BE2C (cell line): ENCODE measurements at regions not wholly inside any gene's neighbourhood (a gene's known extent, or its start where the extent isn't known, plus 50 kb on each side); places are given as distances from the start of the nearest gene placed in this dataset.
"Not testable (repeated sequence)": the region's sequence is repeated elsewhere in the genome, so short reads cannot be mapped to it uniquely, and the experiment has no call there.

Source experiments
- DNase-seq: peaks from one replicate; pipeline ENCODE4 v3.0.0-alpha.2; 2020
- H3K27me3 ChIP-seq: fragments of 250-450 bp; sonication (Bioruptor Pico); 2 replicates; pipeline ENCODE4 v1.5.1; 2020; ENCODE audit warnings: mild to moderate bottlenecking
- H3K36me3 ChIP-seq: fragments of 250-450 bp; sonication (Bioruptor Pico); 2 replicates; pipeline ENCODE4 v1.5.1; 2020; ENCODE audit warnings: mild to moderate bottlenecking
- H3K4me1 ChIP-seq: fragments of 250-450 bp; sonication (Bioruptor Pico); 2 replicates; pipeline ENCODE4 v1.5.1; 2020
- H3K4me3 ChIP-seq: 2 replicates; pipeline ENCODE4 v1.5.1; 2011; ENCODE audit warnings: low read depth, low read length
- H3K9me3 ChIP-seq: fragments of 250-450 bp; sonication (Bioruptor Pico); 2 replicates; pipeline ENCODE4 v1.5.1; 2020
- TF ChIP-seq, protein P1 (sequence below): IDR thresholded peaks from 2 replicates; pipeline ENCODE4 v1.5.1; 2012; ENCODE audit warnings: mild to moderate bottlenecking, low read depth, low read length

DNA sequence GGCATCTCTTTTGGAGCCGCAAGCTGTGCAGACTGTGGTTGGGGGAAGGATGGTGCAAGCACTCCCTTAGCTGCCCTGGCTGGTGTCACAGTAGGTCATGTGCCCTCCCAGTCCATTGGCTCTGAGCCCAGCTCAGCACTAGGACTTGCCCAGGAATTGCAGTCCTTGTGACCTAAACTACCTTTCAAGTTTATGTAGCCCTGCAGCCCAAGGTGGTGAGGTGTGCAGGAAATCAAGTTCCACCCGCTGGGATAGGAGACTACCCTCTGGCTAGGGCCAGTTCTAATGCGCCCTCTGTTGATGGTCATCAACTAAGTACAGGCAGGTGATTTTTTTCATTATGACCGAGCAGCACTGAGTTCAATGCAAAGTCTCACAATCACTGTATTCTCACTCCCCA is 335.2 kb downstream of the UBE2NL start:
- Histone ChIP-seq H3K4me1 (no peaks in the 10 kb centered on the region), H3K27me3 (no peaks in the 10 kb centered on the region), H3K4me3 (no peak overlapping the region), H3K36me3 (no peaks in the 10 kb centered on the region), H3K9me3 (no peaks in the 10 kb centered on the region)
- TF ChIP-seq, protein P1, sequence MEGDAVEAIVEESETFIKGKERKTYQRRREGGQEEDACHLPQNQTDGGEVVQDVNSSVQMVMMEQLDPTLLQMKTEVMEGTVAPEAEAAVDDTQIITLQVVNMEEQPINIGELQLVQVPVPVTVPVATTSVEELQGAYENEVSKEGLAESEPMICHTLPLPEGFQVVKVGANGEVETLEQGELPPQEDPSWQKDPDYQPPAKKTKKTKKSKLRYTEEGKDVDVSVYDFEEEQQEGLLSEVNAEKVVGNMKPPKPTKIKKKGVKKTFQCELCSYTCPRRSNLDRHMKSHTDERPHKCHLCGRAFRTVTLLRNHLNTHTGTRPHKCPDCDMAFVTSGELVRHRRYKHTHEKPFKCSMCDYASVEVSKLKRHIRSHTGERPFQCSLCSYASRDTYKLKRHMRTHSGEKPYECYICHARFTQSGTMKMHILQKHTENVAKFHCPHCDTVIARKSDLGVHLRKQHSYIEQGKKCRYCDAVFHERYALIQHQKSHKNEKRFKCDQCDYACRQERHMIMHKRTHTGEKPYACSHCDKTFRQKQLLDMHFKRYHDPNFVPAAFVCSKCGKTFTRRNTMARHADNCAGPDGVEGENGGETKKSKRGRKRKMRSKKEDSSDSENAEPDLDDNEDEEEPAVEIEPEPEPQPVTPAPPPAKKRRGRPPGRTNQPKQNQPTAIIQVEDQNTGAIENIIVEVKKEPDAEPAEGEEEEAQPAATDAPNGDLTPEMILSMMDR, result no peak
- DNase-seq, result no peak

DNA sequence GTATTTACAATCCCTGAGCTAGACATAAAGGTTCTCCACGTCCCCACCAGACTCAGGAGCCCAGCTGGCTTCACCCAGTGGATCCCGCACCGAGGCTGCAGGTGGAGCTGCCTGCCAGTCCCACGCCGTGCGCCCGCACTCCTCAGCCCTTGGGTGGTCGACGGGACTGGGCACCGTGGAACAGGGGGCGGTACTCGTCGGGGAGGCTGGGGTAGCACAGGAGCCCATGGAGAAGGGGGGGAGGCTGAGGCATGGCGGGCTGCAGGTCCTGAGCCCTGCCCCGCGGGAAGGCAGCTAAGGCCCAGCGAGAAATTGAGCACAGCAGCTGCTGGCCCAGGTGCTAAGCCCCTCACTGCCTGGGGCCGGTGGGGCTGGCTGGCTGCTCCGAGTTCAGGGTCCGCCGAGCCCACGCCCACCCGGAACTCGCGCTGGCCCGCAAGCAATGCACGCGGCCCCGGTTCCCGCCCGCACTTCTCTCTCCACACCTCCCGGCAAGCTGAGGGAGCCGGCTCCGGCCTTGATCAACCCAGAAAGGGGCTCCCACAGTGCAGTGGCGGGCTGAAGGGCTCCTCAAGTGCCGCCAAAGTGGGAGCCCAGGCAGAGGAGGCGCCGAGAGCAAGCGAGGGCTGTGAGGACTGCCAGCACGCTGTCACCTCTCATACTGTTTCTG is 347.4 kb downstream of the UBE2NL start:
- not testable (repeated sequence) for H3K27me3 ChIP-seq, DNase-seq, H3K9me3 ChIP-seq, H3K36me3 ChIP-seq, H3K4me1 ChIP-seq, H3K4me3 ChIP-seq

DNA sequence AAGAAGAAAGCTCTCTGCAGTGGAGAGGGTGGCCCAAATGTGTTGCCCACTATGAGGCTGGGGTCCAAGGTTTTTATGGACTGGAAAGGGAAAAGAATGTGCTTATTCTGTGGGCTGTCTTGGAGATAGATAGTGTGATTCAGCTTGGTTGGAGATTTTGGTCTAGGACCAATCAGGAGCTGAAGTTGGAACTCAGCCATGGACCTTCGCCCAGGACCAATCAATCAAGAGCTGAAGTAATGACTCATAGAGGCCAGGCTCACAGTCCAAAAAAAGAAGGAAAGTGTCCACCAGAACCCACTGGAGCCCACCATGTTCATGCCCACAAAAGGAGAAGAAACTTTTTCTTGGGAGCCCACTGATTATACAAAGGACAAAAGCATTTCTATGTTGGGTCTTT is 369.5 kb downstream of the UBE2NL start:
- Histone ChIP-seq H3K4me3 (no peak overlapping the region), H3K9me3 (no peaks in the 10 kb centered on the region), H3K27me3 (no peaks in the 10 kb centered on the region), H3K4me1 (no peaks in the 10 kb centered on the region), H3K36me3 (no peaks in the 10 kb centered on the region)
- TF ChIP-seq, protein P1, result no peak
- DNase-seq, result no peak

DNA sequence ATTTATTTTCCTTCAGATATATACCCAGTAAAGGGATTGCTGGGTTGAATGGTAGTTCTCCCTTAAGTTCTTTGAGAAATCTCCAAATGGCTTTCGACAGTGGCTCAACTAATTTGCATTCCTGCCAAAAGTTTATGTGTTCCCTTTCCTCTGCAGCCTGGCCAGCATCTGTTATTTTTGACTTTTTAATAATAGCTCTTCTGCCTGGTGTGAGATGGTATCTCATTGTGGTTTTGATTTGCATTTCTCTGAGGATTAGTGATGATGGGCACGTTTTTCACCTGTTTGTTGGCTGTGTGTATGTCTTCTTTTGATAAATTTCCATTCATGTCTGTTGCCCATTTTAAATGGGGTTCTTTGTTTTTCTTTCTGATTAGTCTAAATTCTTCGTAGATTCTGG is 375.2 kb downstream of the UBE2NL start:
- no peaks in the 10 kb centered on the region for H3K9me3 ChIP-seq
- TF ChIP-seq, protein P1, result no peak
- no peak for DNase-seq
- no peaks in the 10 kb centered on the region for H3K36me3 ChIP-seq
- H3K4me3 ChIP-seq, result no peak overlapping the region
- H3K27me3 ChIP-seq, result no peaks in the 10 kb centered on the region
- no peaks in the 10 kb centered on the region for H3K4me1 ChIP-seq

DNA sequence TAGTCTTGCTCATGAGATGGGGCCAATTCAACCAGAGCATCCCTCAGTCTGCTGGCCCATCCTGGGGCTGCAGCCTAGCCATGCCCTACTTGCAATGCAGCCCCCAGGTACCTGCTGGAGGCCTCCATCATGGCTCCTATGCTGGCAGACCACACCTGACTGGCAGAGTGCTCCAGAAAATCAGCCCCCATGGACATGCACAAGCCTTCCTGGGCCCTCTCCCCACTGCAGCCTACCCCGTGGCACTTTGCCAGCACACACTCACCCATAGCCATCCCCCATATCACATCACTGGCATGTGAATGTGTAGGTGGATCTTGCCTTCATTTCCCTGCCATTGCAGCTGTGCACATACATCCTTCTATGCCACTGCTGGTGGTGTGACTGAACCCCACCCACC is 381.8 kb downstream of the UBE2NL start:
- Histone ChIP-seq H3K36me3 (no peaks in the 10 kb centered on the region), H3K27me3 (no peaks in the 10 kb centered on the region), H3K4me1 (no peaks in the 10 kb centered on the region), H3K4me3 (no peak overlapping the region), H3K9me3 (no peaks in the 10 kb centered on the region)
- TF ChIP-seq, protein P1, result no peak
- no peak for DNase-seq

DNA sequence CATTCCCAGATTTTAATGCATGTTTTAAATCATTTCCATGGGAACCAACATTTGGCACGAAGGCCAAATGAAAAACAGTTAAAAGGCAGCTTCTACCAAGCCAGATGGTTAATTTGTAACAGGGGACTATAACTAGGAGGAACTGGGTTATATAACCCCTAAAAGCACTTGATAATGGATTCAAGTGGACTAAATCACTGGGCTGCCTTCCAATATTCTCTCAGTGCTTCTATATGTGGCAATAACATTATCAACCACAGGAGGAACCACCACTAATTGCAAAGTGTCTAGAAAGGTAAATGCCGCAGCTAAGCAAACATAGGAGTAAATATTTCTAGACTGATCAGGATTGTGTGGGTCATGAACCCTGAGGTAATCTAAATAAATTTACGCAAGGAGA is 391.5 kb downstream of the UBE2NL start:
- Histone ChIP-seq H3K4me3 (no peak overlapping the region), H3K9me3 (no peaks in the 10 kb centered on the region), H3K36me3 (no peaks in the 10 kb centered on the region), H3K4me1 (no peaks in the 10 kb centered on the region), H3K27me3 (no peaks in the 10 kb centered on the region)
- DNase-seq, result no peak
- TF ChIP-seq, protein P1, result no peak

DNA sequence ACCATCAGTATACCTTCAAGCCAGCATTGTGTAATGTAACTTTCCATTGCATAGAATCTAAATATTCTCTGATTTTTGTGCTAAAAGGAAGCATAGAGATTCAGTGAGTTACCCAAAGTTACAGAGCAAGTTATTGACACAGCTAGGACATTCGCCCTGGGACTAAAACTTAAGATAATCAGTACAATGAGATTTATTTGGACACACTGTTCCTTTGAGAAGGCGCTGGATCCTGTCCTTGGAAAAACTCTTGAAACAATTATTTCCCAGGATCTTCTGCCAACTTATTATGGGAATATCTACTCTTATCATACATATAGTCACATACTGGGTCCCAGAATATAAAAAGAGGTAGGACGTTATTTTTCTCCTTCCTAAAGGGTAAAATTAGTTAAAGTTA is 392.0 kb downstream of the UBE2NL start:
- TF ChIP-seq, protein P1, result no peak
- Histone ChIP-seq H3K36me3 (no peaks in the 10 kb centered on the region), H3K27me3 (no peaks in the 10 kb centered on the region), H3K4me3 (no peak overlapping the region), H3K4me1 (no peaks in the 10 kb centered on the region), H3K9me3 (no peaks in the 10 kb centered on the region)
- no peak for DNase-seq
